Hematopoietic multipotent progenitor cell treated with erythropoietin and hydrocortisone succinate and interleukin-3 and kit ligand, for 15 days (in vitro differentiated cells): ENCODE measurements at regions not wholly inside any gene's neighbourhood (a gene's known extent, or its start where the extent isn't known, plus 50 kb on each side); places are given as distances from the start of the nearest gene placed in this dataset.

Experiments used
- DNase-seq: peaks from one replicate; pipeline ENCODE4 v3.0.0-alpha.2; 2015; ENCODE audit warnings: low spot score

DNA sequence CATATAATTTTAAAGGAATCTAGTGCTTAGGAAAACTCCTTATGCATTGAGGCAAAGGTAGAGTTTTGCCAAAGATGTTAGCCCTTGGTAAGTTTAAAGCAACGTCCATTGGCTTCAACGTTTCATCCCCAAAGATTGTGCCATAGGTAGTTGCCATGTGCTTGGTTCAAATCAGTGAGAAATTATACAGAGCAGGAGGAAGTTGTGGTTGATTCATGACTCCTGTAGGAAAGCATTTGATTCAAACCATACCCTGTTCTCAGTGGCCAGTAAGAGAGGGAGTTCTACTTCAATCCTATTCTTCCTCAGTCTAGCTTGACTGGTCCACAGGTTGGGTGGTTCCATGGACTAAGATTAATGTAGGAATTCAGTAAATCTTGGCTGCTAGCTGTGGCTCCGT lies 535.6 kb downstream of the QKI start:
- DNase-seq: no peak

DNA sequence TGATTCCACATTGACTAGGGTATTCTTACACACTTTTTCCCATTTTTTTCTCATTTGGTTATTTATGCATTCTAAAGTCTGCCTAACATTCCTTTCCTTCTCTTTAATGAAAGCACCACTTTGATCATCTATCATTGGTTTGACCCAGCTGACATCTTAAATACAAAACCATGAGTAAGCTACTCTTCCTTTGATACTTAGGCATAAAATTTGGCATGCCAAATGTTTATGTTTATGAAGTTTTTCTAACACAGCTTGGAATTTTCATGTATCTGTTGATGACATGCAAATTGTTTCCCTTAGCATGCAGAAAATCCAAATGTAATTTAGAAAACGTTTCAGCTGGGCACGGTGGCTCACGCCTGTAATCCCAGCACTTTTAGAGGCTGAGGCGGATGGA lies 534.9 kb downstream of the QKI start:
- no peak for DNase-seq

DNA sequence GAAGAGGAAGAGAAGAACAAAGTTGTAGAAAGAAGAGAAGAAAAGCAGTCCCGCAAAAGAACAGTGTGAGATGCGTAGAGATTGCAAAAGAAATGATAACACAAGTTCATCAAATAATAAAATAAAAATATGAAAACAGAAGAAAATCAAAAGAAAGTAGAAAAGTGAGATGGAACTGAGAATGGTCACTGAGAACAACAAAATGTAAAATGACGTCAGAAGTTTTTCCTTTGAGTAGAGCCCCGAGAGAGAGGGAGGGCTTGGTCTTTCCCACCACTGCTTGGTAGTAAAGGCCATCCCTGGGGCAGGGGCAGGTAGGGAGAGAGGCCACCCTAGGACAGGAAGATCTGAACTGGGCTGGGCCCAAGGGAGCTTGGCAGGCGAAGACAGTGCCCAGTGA lies 533.7 kb downstream of the QKI start:
- DNase-seq: no peak

- no peak for DNase-seq
Observed at GRCh38 chr6:163947276-163947675, 532.8 kb downstream of the QKI start.

DNA sequence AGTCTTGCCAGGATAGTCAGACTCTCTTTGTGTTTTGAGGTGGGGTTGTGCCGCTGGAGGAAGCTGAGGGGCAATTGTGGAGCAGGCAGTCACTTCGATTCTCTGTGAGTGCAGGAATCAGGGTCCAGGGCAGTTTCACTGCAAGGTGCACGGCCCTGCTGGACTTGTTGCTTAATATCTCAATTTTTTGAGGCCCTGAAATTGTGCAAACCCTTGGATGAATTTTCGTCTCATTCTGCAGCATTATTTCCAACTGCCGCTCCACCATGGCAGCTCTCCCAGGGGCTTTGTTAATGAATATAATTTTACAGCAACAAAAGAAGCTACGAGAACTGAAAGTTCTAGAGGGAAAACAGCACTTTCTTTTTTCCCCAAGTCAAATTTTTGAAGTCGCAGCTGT lies 531.9 kb downstream of the QKI start:
- DNase-seq: no peak

DNA sequence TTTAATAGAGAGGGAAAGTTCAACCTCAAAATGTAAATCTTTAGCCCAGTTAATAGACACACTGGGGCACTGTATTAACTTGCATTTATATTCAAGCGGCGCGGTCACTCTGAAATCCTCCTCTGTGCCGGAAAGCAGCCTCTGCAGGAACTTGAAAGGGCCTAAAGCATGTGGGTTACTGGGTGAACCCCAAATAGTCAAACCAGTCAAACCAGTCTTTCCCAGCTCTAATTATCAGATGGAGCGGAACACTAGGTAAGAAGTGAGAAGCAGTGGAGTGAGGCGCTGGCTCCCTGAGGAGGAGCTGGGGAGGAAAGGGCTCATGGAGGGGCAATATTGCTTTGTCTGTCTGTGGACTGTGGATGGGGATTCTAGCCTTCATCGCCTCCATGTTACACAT lies 531.3 kb downstream of the QKI start:
- DNase-seq: no peak

DNA sequence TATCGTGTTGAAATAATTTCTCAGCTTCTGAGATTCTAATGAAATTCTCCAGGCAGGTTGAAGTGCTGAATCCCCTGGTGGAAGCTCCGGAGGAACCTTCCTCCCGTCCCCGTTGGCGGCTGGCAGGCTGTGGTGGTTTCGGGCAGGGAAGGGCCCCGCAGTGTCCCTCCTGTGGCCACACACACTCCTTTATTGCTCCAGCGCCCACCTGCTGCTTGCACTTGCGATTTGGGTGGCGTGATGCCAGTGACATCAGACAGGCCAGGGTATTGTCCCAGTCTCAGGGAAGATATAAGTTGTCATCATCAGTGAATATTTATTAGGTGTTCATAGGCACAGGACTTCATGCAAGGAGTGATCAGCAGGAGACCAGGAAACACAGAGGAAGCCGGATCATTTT lies 530.4 kb downstream of the QKI start:
- no peak for DNase-seq

- no peak for DNase-seq
Observed at GRCh38 chr6:163943607-163944385, 529.3 kb downstream of the QKI start.

GRCh38 chr6:163942790-163943189 lies 528.3 kb downstream of the QKI start:
- DNase-seq: no peak

- no peak for DNase-seq
Observed at GRCh38 chr6:163941624-163941976, 527.1 kb downstream of the QKI start.

DNA sequence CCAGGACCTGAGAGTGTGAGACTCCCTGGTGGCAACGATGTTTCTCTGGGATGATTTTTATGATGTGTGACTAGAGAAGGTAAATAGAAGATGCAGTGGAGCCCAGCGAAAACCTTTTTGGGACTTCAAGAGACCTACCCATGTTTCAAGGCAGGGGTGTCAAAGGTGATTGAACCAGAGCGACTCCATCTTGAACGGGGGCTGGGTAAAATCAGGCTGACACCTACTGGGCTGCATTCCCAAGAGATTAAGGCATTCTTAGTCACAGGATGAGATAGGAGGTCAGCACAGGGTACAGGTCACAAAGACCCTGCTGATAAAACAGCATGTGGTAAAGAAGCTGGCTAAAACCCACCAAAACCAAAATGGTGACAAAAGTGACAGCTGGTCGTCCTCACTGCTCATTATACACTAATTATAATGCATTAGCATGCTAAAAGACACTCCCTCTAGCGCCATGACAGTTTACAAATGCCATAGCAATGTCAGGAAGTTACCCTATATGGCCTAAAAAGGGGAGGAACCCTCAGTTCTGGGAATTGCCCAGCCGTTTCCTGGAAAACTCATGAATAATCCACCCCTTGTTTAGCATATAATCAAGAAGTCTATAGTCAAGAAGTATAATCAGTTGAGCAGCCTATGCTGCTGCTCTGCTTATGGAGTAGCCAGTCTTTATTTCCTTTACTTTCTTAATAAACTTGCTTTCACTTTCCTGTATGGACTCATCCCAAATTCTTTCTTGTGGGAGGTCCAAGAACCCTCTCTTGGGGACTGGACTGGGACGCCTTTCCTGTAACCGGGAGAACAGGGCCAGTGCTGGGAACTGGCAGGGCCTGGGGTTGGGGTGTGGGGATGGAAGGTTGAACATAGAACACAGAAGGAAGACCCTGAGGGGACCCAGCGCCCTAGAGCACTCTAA lies 526.4 kb downstream of the QKI start:
- no peak for DNase-seq

- no peak for DNase-seq
Observed at GRCh38 chr6:163937071-163937470, 522.6 kb downstream of the QKI start.

DNA sequence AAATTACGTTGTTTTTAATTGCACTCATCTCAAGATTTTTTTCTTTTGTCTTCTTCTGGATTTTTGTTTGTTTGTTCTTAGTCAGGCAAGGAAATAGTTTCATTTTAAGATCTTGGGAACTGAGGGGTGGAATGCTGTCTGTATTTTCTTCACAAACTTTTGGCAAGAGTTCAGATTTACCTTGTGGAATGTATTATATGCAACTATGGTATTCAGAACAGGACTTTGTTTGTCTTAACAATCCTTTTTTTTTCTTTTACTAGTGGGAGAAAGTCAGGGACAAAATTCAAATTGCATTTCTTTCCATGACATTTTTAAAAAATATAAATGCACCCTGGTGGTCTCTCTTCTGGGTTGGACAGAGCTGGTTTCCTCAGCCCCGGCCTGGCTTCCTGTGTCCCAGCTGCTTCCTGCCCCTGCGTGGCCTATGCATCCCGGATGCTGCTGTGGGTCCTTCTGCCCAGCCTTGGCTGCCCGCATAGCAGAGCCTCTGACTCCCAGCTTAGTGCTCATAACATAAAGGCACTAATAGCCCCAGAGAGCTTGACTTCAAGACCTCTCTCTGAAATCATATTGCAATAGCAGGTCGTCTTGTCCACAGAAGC lies 520.7 kb downstream of the QKI start:
- no peak for DNase-seq

DNA sequence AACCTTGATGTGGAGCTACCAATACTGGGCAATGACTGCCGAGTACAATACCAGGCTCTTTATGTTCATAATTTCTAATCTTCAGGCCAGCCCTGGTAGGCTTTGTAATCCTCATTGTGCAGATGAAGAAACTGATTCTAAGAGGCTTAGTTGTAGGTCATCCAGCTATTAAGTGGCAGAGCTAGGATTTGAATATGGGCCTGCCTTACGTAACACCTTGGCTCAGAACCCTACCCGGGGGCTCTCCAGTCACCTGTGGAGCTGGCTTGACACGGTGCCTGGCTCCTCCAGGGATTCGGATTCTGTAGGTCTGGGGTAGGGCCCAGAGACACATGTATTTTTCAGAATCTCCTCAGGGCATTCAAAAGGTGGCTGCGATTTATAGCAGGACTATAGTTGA lies 515.5 kb downstream of the QKI start:
- DNase-seq: no peak

- no peak for DNase-seq
Observed at GRCh38 chr6:163929538-163929937, 515.0 kb downstream of the QKI start.

DNA sequence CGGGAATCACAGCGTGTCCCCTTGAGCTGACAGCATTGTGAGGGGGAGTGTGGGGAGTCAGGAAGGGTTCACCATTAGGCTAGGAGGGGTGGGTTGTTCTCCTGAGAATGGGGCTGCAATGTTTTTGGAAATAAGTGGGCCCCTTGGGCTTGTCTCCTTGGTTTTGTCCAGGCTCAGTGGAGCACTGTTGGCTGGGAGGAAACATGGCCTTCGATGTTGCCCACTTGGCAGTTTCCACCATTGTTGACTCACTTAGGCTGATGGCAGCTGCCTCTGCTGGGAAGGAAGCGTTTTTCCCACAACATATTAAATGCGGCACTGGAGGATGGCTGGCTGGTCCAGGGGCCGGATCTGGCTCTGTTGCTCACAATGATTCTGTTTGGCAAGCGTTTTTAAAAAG lies 512.1 kb downstream of the QKI start:
- no peak for DNase-seq

DNA sequence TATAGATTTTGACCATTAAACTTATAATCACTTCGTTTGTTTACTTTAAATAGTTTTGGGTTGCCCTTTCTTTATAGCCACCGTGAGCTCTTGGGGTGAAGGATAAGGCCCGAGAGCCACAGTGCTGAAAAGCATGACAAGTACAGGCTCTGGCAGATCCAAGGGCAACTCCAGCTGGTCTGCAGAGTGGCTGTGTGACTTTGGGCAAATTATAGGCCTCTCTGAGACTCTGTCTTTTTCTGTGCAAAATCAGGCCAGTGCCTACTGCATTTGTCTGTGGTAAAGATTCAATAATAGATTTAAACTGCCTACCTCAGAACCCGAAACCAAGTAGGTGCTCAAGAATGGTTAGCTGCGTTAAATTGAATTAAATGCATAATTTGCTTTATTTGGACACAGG lies 511.3 kb downstream of the QKI start:
- DNase-seq: no peak

DNA sequence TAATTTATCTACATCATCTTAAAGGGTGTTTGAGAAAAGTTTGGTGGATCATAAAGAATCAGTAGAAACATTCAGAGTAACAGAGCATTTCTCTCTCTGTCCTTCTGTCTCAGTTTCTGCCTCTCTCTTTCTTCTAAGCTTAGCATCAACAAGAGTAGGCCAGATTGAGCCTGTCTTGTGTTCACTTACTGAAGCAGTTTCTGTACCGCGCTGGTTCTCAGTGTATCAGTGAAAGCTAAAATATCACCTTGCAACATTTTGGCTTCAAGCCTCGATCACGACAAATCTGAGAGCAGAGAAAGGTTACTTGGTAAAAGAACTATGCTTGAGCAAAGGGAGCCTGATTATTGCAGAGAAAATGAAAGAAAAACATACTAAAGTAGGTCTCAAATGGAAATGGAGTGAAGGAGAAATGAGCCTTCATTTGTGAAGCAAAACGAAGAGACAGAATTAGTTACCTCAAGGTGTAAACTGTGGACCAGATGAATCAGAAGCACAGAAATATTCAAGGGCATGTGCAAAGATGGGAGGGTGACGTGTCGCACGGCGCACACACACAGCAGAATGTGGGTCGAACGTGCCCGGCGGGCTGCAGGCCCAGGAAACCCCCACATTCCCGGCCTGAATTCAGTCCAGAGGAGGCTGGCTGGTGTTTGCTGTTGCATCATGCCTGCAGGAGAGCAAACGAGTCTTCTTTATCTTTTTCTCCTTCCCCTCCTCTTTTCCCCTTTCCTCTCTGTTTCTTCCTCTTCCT lies 509.3 kb downstream of the QKI start:
- DNase-seq: no peak

GRCh38 chr6:163922562-163922961 lies 508.0 kb downstream of the QKI start:
- no peak for DNase-seq

DNA sequence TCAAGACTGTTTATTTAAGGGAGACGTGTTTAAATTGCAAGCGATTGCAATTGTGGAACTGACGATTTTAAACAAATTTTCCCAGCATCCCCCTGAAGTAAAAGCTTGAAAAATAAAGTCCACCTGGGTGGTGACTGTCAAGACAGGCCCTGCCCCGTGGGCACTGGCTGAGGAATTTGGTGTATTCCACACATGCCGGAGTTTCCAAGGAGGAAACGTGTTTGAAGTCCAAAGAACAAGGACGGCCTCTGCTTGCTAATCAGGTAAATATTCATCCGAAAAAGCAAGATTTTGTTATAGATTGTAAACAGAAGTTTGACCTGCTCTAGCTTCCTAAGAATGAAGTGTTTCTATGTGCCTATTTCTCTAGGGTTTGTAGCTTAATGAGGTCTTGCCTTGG lies 505.1 kb downstream of the QKI start:
- DNase-seq: no peak

GRCh38 chr6:163916315-163917081 lies 502.0 kb downstream of the QKI start:
- DNase-seq: no peak

- no peak for DNase-seq
Observed at GRCh38 chr6:163915131-163915530, 500.6 kb downstream of the QKI start.
